ENCODE measurements at regions not wholly inside any gene's neighbourhood (a gene's known extent, or its start where the extent isn't known, plus 50 kb on each side); places are given as distances from the start of the nearest gene placed in this dataset.

GRCh38 chr9:82791692-82792091 is 271.2 kb downstream of the RASEF start:
- H3K4me3 ChIP-seq: no peak overlapping the region
- ATAC-seq (no peak), DNase-seq (no peak)
- no peak overlapping the region for H3K27ac ChIP-seq
- TF ChIP-seq CTCF (IDR thresholded peaks at IDR 0.05): no peak
- H3K27me3 ChIP-seq (ENCODE audit: low read depth): no peaks in the 10 kb centered on the region
- intact Hi-C loops (cut with DNase I): no loop called here
- H3K4me1 ChIP-seq: no peaks in the 10 kb centered on the region
- no peaks in the 10 kb centered on the region for H3K36me3 ChIP-seq
- no peaks in the 10 kb centered on the region for H3K9me3 ChIP-seq

GRCh38 chr9:82797534-82797933 is 265.4 kb downstream of the RASEF start:
- Histone ChIP-seq H3K4me1 (no peaks in the 10 kb centered on the region), H3K4me3 (no peak overlapping the region), H3K36me3 (no peaks in the 10 kb centered on the region), H3K9me3 (no peaks in the 10 kb centered on the region), H3K27me3 (ENCODE audit: low read depth) (no peaks in the 10 kb centered on the region), H3K27ac (no peak overlapping the region)
- intact Hi-C loops (cut with DNase I): no loop called here
- TF ChIP-seq CTCF (IDR thresholded peaks at IDR 0.05): no peak
- no peak for ATAC-seq
- DNase-seq: no peak

GRCh38 chr9:82799286-82799685 is 263.7 kb downstream of the RASEF start:
- H3K27ac ChIP-seq: no peak overlapping the region
- intact Hi-C loops (cut with DNase I): no loop called here
- H3K27me3 ChIP-seq (ENCODE audit: low read depth): no peaks in the 10 kb centered on the region
- no peak overlapping the region for H3K4me3 ChIP-seq
- H3K9me3 ChIP-seq: no peaks in the 10 kb centered on the region
- H3K36me3 ChIP-seq: no peaks in the 10 kb centered on the region
- no peak for TF ChIP-seq CTCF (IDR thresholded peaks at IDR 0.05)
- H3K4me1 ChIP-seq: no peaks in the 10 kb centered on the region
- DNase-seq (no peak), ATAC-seq (no peak)

- no peaks in the 10 kb centered on the region for H3K36me3 ChIP-seq
- no peak overlapping the region for H3K4me3 ChIP-seq
- no peaks in the 10 kb centered on the region for H3K9me3 ChIP-seq
- intact Hi-C loops (cut with DNase I): no loop called here
- no peak for TF ChIP-seq CTCF (IDR thresholded peaks at IDR 0.05)
- H3K4me1 ChIP-seq: no peaks in the 10 kb centered on the region
- ATAC-seq: no peak
- no peaks in the 10 kb centered on the region for H3K27me3 ChIP-seq (ENCODE audit: low read depth)
- H3K27ac ChIP-seq: no peak overlapping the region
- DNase-seq: no peak
Observed at GRCh38 chr9:82805027-82805426, 257.9 kb downstream of the RASEF start.

- Histone ChIP-seq H3K36me3 (no peaks in the 10 kb centered on the region), H3K27ac (no peak overlapping the region), H3K9me3 (no peaks in the 10 kb centered on the region), H3K27me3 (ENCODE audit: low read depth) (no peaks in the 10 kb centered on the region), H3K4me3 (no peak overlapping the region), H3K4me1 (no peaks in the 10 kb centered on the region)
- DNase-seq: no peak
- no peak for TF ChIP-seq CTCF (IDR thresholded peaks at IDR 0.05)
- no peak for ATAC-seq
- intact Hi-C loops (cut with DNase I): no loop called here
Observed at GRCh38 chr9:82808478-82808877, 254.5 kb downstream of the RASEF start.

GRCh38 chr9:82810915-82811314 is 252.0 kb downstream of the RASEF start:
- intact Hi-C loops (cut with DNase I): no loop called here
- Histone ChIP-seq H3K9me3 (no peaks in the 10 kb centered on the region), H3K36me3 (no peaks in the 10 kb centered on the region), H3K27ac (no peak overlapping the region), H3K4me1 (no peaks in the 10 kb centered on the region), H3K27me3 (ENCODE audit: low read depth) (no peaks in the 10 kb centered on the region), H3K4me3 (no peak overlapping the region)
- no peak for DNase-seq
- no peak for ATAC-seq
- TF ChIP-seq CTCF (IDR thresholded peaks at IDR 0.05): no peak

Measured in lower lobe of right lung (tissue), 2 donors.